ENCODE measurements at regions not wholly inside any gene's neighbourhood (a gene's known extent, or its start where the extent isn't known, plus 50 kb on each side); places are given as distances from the start of the nearest gene placed in this dataset.
"Not testable (repeated sequence)": the region's sequence is repeated elsewhere in the genome, so short reads cannot be mapped to it uniquely, and the experiment has no call there.

- H3K4me3 ChIP-seq (ENCODE audit: insufficient read depth, low read depth, low read length) = no peak overlapping the region
- no peaks in the 10 kb centered on the region for H3K27me3 ChIP-seq (ENCODE audit: control insufficient read depth, insufficient read depth, low read length)
- no peaks in the 10 kb centered on the region for H3K36me3 ChIP-seq (replicated peaks; ENCODE audit: control insufficient read depth, insufficient read depth, low read length)
- DNase-seq = no peak
These were observed 118.9 kb downstream of the LIG4 start for GRCh38 chr13:108096301-108096915.

- no peaks in the 10 kb centered on the region for H3K36me3 ChIP-seq (replicated peaks; ENCODE audit: control insufficient read depth, insufficient read depth, low read length)
- DNase-seq = no peak
- H3K4me3 ChIP-seq (ENCODE audit: insufficient read depth, low read depth, low read length) = no peak overlapping the region
- H3K27me3 ChIP-seq (ENCODE audit: control insufficient read depth, insufficient read depth, low read length) = no peaks in the 10 kb centered on the region
These were observed 120.3 kb downstream of the LIG4 start for GRCh38 chr13:108095036-108095435.

- DNase-seq = no peak
- Histone ChIP-seq H3K27me3 (ENCODE audit: control insufficient read depth, insufficient read depth, low read length) (no peaks in the 10 kb centered on the region), H3K36me3 (replicated peaks; ENCODE audit: control insufficient read depth, insufficient read depth, low read length) (no peaks in the 10 kb centered on the region), H3K4me3 (ENCODE audit: insufficient read depth, low read depth, low read length) (no peak overlapping the region)
These were observed 121.7 kb downstream of the LIG4 start for GRCh38 chr13:108093616-108094015.

- Histone ChIP-seq H3K27me3 (ENCODE audit: control insufficient read depth, insufficient read depth, low read length) (no peaks in the 10 kb centered on the region), H3K36me3 (replicated peaks; ENCODE audit: control insufficient read depth, insufficient read depth, low read length) (no peaks in the 10 kb centered on the region), H3K4me3 (ENCODE audit: insufficient read depth, low read depth, low read length) (no peak overlapping the region)
- DNase-seq = no peak
These were observed 127.5 kb downstream of the LIG4 start for GRCh38 chr13:108087810-108088209.

GRCh38 chr13:108086678-108087077 is 128.7 kb downstream of the LIG4 start:
- DNase-seq = no peak
- H3K4me3 ChIP-seq (ENCODE audit: insufficient read depth, low read depth, low read length) = no peak overlapping the region
- no peaks in the 10 kb centered on the region for H3K36me3 ChIP-seq (replicated peaks; ENCODE audit: control insufficient read depth, insufficient read depth, low read length)
- no peaks in the 10 kb centered on the region for H3K27me3 ChIP-seq (ENCODE audit: control insufficient read depth, insufficient read depth, low read length)

- DNase-seq = no peak
- Histone ChIP-seq H3K4me3 (ENCODE audit: insufficient read depth, low read depth, low read length) (no peak overlapping the region), H3K36me3 (replicated peaks; ENCODE audit: control insufficient read depth, insufficient read depth, low read length) (no peaks in the 10 kb centered on the region), H3K27me3 (ENCODE audit: control insufficient read depth, insufficient read depth, low read length) (no peaks in the 10 kb centered on the region)
These were observed 130.5 kb downstream of the LIG4 start for GRCh38 chr13:108084840-108085239.

GRCh38 chr13:108083056-108083455 is 132.3 kb downstream of the LIG4 start:
- no peaks in the 10 kb centered on the region for H3K27me3 ChIP-seq (ENCODE audit: control insufficient read depth, insufficient read depth, low read length)
- no peak overlapping the region for H3K4me3 ChIP-seq (ENCODE audit: insufficient read depth, low read depth, low read length)
- no peaks in the 10 kb centered on the region for H3K36me3 ChIP-seq (replicated peaks; ENCODE audit: control insufficient read depth, insufficient read depth, low read length)
- DNase-seq = no peak

GRCh38 chr13:108082481-108082880 is 132.9 kb downstream of the LIG4 start:
- no peak overlapping the region for H3K4me3 ChIP-seq (ENCODE audit: insufficient read depth, low read depth, low read length)
- H3K27me3 ChIP-seq (ENCODE audit: control insufficient read depth, insufficient read depth, low read length) = no peaks in the 10 kb centered on the region
- H3K36me3 ChIP-seq (replicated peaks; ENCODE audit: control insufficient read depth, insufficient read depth, low read length) = no peaks in the 10 kb centered on the region
- DNase-seq = no peak

- Histone ChIP-seq H3K4me3 (ENCODE audit: insufficient read depth, low read depth, low read length) (no peak overlapping the region), H3K36me3 (replicated peaks; ENCODE audit: control insufficient read depth, insufficient read depth, low read length) (no peaks in the 10 kb centered on the region)
These were observed 138.1 kb downstream of the LIG4 start for GRCh38 chr13:108077284-108077683.

GRCh38 chr13:108074429-108074828 is 140.9 kb downstream of the LIG4 start:
- not testable (repeated sequence) for H3K27me3 ChIP-seq (ENCODE audit: control insufficient read depth, insufficient read depth, low read length); DNase-seq; H3K4me3 ChIP-seq (ENCODE audit: insufficient read depth, low read depth, low read length); H3K36me3 ChIP-seq (replicated peaks; ENCODE audit: control insufficient read depth, insufficient read depth, low read length)

More at GRCh38 chr13:108077284-108077683, 138.1 kb downstream of the LIG4 start:
- H3K27me3 ChIP-seq (ENCODE audit: control insufficient read depth, insufficient read depth, low read length) = no peaks in the 10 kb centered on the region
- no peak for DNase-seq

GRCh38 chr13:108070925-108071324 is 144.4 kb downstream of the LIG4 start:
- no peaks in the 10 kb centered on the region for H3K36me3 ChIP-seq (replicated peaks; ENCODE audit: control insufficient read depth, insufficient read depth, low read length)
- H3K4me3 ChIP-seq (ENCODE audit: insufficient read depth, low read depth, low read length) = no peak overlapping the region
- peak; percentile 3 for DNase-seq

GRCh38 chr13:108070491-108070890 is 144.8 kb downstream of the LIG4 start:
- no peak overlapping the region for H3K4me3 ChIP-seq (ENCODE audit: insufficient read depth, low read depth, low read length)

More at GRCh38 chr13:108070925-108071324, 144.4 kb downstream of the LIG4 start:
- no peaks in the 10 kb centered on the region; the same call in 1 of the 2 replicates for H3K27me3 ChIP-seq (ENCODE audit: control insufficient read depth, insufficient read depth, low read length)

GRCh38 chr13:108069521-108070210 is 145.7 kb downstream of the LIG4 start:
- Histone ChIP-seq H3K27me3 (ENCODE audit: control insufficient read depth, insufficient read depth, low read length) (no peaks in the 10 kb centered on the region; the same call in 1 of the 2 replicates), H3K36me3 (replicated peaks; ENCODE audit: control insufficient read depth, insufficient read depth, low read length) (no peaks in the 10 kb centered on the region), H3K4me3 (ENCODE audit: insufficient read depth, low read depth, low read length) (no peak overlapping the region)
- no peak for DNase-seq

More at GRCh38 chr13:108070491-108070890, 144.8 kb downstream of the LIG4 start:
- DNase-seq = no peak
- no peaks in the 10 kb centered on the region; the same call in 1 of the 2 replicates for H3K27me3 ChIP-seq (ENCODE audit: control insufficient read depth, insufficient read depth, low read length)
- no peaks in the 10 kb centered on the region for H3K36me3 ChIP-seq (replicated peaks; ENCODE audit: control insufficient read depth, insufficient read depth, low read length)

GRCh38 chr13:108064372-108064771 is 151.0 kb downstream of the LIG4 start:
- DNase-seq; H3K27me3 ChIP-seq (ENCODE audit: control insufficient read depth, insufficient read depth, low read length); H3K36me3 ChIP-seq (replicated peaks; ENCODE audit: control insufficient read depth, insufficient read depth, low read length); H3K4me3 ChIP-seq (ENCODE audit: insufficient read depth, low read depth, low read length): not testable (repeated sequence)

GRCh38 chr13:108060111-108060510 is 155.2 kb downstream of the LIG4 start:
- Histone ChIP-seq H3K4me3 (ENCODE audit: insufficient read depth, low read depth, low read length) (no peak overlapping the region), H3K36me3 (replicated peaks; ENCODE audit: control insufficient read depth, insufficient read depth, low read length) (no peaks in the 10 kb centered on the region), H3K27me3 (ENCODE audit: control insufficient read depth, insufficient read depth, low read length) (no peaks in the 10 kb centered on the region)
- peak; percentile 19 for DNase-seq

Measured in H7 (cell line).